NCI-H1105 (cell line): ENCODE measurements at regions not wholly inside any gene's neighbourhood (a gene's known extent, or its start where the extent isn't known, plus 50 kb on each side); places are given as distances from the start of the nearest gene placed in this dataset.

Experiments used
- DNase-seq: peaks from one replicate; lab custom pipeline; 2025; lab: John Stamatoyannopoulos, UW

DNA sequence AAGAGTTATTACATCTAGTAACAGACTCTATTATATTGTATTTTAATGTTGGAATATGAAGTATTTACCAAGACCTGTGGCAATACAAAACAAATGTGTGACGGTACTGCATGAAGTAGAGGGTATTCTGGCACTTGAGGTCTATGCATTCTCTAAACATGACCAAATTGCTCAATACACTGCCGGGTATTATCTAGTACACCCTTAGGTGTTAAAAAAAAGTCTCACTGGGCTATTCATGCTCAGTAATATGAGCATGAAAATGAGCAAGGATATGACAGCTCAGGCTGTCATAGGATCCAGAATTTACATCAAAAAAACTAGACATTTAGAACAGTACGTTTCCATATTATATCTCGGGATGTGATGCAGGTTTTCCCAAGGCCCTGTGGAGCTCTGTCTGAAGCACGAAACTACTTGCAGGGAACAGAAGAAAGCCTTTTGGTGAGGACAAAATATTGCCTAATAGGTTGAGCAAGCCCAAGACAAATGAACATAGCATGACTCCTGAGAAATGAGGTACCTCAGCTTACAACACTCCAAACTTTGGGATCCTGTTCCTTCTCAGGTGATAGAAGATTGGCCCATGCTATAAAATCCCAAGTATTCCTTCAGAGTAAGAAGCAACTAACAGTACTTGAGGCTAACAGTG lies 74.1 kb upstream of the MAOA start:
- no peak for DNase-seq

DNA sequence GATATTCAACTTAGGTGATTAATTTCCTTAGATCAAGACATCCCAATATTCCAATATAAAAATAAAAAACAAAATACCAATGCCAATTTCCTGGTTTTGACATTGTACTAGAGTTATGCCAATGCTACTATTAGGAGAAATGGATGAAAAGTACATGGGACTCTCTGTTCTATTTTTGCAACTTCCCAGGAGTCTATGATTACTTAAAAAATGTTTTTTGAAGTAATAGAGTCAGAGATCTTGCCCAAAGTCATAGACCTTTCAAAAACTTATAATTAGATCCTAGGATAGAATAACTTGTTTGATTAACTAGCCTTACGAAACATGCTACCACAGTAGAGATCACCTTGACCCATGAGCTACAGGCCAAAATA lies 73.6 kb upstream of the MAOA start:
- DNase-seq = no peak

DNA sequence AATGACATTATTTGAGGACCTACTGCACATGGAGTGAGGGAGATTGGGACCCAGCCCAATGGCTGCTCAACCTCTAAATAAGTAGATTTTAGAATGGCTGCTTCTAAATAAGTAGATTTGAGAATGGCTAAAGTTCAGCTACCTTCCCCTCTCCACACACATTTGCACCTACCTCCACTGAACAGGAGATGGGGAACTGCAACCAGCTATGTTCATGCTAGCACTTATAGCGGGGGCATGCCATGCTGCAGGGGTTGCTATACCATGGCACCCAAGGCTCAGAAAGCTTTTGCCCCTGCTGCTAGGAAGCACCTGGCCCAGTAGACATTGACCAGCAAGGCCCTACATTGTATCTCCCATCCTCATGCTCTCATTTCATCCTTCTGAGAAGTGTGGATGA lies 70.2 kb upstream of the MAOA start:
- no peak for DNase-seq

DNA sequence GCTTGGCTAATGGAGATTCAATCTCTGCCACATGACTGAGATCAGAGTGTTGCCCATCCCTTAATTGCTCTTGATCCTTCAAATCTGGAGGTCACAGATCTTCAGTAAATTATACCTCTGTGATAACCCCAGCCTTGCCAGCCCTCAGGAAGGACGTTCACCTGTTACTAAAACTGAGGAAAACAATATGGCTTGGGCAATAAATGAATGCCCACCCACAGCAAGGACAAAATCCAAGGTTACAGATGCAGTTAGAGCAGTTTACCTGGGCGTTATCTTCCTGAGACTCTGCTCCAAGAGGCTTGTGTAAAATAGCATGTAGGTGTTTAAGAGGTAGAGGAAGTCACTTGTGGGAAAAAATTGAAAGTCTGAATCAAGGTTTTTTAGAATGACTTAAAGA lies 69.3 kb upstream of the MAOA start:
- DNase-seq = no peak

DNA sequence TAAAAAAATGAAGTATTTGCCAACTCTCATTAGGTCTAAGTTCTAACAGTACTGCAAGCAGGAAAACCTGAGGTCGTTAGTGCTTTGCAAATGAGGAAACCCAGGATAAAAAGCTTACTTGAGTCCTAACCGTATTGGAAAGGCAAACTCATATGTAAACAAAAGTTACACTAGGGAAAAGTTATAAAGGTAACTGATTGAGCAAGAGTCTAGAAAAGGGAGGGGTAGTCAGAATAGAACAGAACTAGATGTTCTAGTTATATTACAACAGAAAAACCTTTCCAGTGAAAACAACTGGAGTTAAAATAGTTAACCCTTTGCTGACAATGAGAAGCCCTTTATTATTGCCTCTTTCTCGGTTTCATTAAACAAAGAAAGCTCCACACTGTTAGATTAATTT lies 66.4 kb upstream of the MAOA start:
- DNase-seq = no peak

DNA sequence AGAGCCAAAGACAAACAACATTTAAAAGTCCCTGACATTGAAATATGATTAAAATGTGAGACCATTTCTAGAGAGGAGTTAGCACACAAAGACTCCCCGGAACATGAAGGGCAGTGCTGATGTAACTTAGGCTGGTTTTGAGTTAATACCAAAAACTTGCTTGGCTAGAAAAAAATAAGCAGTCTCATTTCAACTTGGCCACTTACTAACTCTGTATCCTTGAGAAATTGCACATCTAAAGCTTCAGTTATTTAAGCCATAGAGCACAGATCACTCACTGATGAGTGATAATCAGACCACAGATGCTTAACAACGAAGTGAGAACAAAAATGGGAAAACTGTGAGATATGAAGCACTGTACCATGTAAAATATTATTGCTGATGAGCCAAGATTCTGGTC lies 65.9 kb upstream of the MAOA start:
- no peak for DNase-seq

DNA sequence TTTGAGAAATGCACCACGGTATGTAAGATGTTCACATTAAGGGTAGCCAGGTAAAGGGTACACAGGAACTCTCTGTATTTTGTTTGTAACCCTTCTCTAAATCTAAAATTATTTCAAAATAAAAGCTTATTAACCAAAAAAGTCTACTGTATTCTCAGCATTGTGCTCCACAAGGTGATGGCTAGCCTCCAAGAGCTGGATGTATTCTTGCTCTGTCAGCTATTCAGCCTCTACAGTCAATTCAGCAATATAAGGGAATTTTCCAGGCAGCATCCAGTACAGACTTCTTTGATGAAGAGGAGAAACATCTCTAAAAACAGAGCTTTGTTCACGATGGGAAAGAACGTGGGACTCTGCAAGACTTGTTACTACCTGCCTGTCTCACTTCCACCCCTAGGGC lies 63.5 kb upstream of the MAOA start:
- no peak for DNase-seq

DNA sequence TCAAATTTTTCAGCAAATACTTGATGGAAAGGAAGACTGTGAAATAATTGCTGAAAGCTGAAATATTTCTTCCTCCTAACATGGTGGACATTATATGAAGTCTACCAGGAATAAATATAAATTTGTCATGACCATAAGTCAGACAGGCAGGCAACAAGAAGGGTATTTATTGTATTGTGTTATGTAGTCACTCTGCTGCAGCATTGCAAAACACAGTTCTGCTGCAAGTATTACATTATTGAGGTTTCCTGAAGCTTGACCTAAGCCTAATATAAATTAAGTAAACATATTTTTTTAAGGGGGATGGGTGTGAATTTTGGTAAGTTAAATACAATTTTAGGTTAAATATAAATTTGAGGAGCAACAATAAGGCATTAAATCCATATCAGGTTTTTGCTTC lies 60.2 kb upstream of the MAOA start:
- DNase-seq = no peak

DNA sequence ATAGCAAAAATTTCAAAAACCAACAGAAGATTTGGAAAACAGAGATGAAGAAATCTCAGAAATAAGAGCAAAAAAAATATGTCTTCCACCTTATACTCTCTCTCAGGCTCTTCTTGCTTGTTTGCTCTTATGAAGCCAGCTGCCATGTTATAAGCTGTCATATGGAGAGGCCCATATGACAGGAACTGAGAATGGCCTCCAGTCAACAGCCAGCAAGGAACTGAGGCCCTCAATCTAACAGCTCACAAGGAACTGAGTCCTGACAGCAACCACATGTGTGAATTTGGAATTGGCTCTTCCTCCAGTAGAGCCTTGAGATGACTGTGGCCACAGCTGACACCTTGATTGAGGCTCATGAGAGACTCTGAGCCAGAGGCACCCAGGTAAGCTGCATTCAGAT lies 51.3 kb upstream of the MAOA start:
- DNase-seq = no peak

DNA sequence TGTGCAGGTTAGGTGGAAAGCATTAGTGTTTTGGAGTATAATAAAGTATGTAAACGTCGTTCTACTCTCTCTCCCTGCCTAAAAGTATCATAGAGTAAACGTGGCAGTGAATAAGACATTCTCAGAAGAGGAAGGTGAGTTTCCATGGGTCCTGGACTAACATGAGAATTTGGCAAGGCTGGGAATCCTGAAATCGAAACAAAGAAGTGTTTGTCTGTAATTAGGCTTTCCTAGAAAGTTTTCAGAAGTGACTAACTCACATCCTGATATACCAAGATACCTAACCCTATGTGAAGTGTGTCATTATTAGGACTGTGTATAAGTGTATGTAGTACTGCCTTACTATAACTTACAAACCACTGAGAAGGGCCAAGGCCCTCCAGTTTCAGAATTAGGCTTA lies 50.7 kb upstream of the MAOA start:
- DNase-seq = no peak
